ENCODE measurements at regions not wholly inside any gene's neighbourhood (a gene's known extent, or its start where the extent isn't known, plus 50 kb on each side); places are given as distances from the start of the nearest gene placed in this dataset.
A peak's percentile ranks its signal among the peaks of the same experiment; 100 is the strongest.
"Not testable (repeated sequence)": the region's sequence is repeated elsewhere in the genome, so short reads cannot be mapped to it uniquely, and the experiment has no call there.

DNA sequence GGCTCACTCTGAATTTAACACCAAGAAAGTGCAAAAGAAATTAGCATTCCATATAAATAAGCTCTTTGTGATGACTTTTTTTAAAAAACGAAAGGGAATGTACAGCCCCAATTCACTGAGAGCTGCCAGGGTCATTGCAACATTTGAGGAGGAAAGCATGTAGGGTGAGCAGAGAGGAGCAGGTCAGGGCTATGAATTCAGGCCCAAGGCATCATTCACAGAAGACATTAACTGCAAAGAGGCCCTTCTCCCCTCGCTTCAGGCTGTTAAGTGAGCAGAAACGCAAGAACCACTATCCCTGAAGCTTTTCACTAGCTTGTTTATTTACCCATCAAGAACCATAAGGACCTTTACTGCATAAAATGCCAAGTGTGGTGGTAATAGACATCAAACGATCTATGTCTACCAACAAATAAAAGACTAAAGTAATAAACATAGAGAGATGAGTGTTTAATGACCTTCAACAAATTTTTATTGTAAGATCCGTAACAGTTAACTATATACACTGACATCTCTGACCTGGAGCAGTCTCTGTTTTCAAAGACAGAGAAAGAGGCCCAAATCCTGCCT lies 333.1 kb upstream of the HNRNPA3 start:
- DNase-seq = no peak

DNA sequence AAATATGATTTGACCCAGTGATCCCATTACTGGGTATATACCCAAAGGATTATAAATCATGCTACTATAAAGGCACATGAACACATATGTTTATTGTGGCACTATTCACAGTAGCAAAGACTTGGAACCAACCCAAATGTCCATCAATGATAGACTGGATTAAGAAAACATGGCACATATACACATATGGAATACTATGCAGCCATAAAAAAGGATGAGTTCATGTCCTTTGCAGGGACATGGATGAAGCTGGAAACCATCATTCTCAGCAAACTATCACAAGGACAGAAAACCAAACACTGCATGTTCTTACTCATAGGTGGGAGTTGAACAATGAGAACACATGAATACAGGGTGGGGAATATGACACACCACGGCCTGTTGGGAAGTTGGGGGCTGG lies 330.5 kb upstream of the HNRNPA3 start:
- DNase-seq = not testable (repeated sequence)

DNA sequence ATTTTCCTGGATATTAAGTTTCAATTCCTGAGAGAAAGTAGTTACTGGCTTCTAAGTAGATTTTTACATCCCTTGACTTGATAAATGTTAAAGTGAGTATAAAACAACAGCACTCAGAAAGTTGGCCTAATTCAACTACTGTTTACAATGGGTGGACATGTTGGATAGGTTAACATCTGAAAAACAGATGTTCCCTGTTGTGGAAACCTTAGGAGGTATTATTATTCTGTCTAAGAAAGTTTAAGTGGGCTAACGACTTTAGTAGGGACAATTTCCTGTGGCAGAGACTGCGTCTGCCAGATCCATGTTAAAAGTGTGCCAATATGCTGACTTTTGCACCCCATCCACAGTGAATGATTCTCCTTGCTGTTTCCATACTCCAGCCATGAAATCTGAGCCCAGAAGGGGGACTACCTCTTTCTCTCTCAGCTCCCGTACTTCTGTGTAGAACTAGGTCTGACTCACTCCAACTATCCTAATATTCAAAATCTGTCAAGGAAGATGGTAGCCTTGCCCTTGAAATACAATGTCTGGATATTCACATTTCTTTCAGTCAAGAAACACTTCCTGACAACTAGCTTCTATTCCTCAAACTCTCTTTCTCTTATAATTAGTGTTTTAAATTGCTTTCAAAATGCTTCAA lies 327.5 kb upstream of the HNRNPA3 start:
- no peak for DNase-seq

DNA sequence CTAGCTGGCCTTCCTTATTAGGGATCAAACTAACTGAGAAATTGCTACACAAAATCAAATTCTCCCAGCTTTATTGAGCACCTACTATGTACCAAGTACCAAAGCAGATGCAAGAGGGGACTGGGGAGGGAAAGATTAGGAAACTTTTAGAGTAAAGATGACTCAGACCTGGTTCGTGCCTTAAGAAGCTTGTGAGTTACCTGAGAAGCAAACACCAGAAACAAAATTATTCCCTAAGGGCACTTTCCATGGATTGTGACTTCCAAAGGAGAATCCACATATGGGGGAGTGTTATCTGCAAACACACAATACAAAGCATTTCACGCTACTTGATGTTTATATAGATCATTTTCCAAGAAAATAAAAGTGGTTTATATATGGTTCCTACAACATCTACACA lies 326.9 kb upstream of the HNRNPA3 start:
- DNase-seq = no peak

DNA sequence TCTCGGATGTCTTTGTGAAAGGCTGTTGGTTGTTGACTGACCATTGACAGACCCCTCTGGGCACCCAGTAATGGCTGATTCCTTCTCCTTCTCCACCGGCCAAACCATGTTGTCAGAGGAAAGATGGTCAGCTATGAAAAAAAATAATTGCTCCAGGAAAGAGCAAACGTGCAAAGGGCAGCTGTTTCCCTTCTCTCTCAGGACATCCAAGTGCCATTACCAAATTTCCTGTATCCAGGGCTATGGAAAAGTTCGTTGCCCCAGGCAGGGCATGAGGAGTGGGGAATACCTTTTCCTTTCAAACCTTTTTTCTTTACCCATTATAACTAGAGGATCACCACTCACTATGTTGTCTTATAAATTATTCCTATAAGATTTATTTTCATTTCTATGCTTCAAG lies 321.5 kb upstream of the HNRNPA3 start:
- no peak for DNase-seq

DNA sequence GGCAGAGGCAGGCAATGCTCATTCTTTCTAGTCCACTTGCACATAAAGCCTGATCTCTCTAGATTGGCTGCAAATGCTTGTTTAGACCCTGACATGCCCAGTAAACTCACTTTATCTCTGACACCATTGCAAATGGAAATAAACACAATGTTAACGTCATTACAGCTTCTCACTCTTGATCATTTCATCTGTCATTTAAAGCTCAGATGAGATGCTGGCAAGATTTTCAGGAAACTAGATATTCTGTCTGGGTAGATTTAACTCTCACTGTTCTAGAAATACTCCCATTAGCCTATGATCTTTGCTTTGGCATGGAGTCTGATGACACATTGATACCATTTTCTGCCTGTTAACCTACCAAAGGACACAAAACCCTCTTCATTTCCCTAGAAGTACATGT lies 320.7 kb upstream of the HNRNPA3 start:
- no peak for DNase-seq

DNA sequence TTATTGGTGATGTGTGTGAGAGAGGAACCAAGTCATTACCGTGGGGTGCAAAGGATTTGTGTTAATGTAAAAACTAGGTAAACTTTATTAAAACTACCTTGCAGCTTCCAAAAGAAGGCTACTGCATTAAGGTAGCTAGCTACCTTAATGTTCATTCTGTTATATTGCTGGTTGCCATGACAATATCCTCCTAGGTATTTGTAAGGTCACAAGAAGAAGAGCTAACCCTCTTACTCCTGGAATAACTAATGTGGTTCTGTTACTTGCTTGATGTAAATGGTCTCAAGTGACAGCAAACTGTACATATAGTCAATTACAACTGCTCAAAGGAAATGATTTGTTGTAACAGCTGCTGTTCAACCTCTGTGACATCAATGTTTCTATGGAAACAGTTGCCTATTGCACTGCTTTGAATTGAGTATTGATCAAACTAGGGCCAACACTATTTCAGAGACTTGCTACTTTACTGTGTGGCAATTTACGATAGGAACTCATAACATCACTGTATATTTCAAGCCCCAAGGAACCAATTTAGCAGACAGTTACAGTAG lies 319.8 kb upstream of the HNRNPA3 start:
- no peak for DNase-seq

DNA sequence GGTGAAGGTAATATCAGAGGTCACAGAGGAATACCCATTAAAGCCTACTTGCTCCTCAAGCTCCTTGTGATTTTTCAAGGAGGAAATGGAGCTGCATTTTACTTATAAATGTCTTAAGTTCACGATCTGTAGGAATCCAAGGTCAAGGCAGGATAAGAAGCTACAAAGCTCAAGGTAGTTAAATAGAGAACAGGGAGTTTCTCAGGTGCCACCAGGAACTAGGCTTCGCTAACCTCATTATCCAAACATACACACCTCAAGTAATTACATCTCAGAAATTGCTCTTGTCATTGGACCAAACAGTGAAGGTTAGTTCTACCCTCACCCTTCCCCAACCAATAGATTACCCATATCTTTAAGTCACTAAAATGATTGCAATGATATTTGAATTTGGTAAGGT lies 317.4 kb upstream of the HNRNPA3 start:
- no peak for DNase-seq

DNA sequence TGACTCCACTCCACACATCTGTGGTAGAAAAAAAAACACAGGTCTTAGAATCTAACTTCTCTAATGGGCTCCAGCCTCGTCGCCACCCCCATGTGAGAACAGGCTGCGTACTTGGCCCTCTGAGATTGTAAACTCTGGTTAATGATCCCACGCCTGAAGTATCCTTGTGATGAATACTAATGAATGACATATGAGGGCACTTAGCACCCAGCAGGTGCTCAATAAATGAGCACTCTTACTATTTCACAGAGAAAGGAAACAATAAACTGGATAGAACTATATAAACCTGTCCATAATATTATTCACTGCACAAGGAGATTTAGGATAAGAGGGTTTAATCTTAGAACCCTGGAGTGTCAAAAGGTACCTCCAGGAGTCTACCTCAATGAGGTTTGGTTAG lies 310.1 kb upstream of the HNRNPA3 start:
- no peak for DNase-seq

DNA sequence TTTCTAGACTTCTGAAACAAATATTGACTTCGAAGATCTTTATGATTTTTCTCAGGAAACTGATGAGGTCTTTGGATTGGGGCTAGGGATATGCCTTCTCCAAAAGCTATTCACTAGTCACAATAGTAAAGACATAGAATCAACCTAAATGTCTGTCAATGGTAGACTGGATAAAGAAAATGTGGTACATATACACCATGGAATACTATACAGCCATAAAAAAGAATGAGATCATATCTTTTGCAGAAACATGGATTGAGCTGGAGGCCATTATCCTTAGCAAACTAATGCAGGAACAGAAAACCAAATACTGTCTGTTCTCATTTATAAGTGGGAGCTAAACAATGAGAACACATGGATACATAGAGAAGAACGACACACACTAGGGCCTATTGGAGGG lies 308.5 kb upstream of the HNRNPA3 start:
- DNase-seq = not testable (repeated sequence)

DNA sequence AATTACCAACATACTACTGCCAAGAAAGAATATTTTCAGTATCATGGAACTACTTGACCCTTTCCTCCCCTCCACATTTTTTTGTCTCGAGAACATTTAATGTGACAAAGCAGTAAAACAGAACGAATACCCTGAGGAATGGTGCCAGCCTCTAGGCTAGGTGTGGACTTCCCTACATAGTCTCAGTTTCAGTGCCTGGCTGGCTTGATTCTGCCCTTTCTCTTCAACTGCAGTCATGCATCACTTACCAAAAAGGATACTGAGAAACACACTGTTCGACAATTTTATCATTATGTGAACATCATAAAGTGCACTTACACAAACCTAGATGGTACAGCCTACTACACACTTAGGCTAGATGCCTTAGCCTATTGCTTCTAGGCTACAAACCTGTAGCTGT lies 305.3 kb upstream of the HNRNPA3 start:
- no peak for DNase-seq

DNA sequence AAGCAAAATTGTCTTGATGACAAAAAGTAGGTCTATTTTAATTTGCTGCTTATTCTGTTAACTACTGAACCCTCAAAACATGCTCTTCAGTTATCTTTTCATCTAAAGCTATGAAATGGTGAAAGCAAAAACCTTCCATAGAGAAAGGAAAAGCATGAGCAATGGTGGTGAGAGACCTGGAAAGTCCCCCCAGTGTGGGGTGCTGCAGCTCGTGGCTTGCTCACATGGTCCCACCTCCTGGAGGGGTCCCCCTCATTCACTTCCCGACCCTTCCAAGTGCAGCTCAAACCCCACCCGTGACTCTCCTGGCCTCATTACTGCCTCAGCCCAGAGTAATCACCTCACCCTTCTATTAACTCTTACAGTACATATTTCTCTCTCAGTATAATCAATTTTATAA lies 301.8 kb upstream of the HNRNPA3 start:
- DNase-seq = no peak

DNA sequence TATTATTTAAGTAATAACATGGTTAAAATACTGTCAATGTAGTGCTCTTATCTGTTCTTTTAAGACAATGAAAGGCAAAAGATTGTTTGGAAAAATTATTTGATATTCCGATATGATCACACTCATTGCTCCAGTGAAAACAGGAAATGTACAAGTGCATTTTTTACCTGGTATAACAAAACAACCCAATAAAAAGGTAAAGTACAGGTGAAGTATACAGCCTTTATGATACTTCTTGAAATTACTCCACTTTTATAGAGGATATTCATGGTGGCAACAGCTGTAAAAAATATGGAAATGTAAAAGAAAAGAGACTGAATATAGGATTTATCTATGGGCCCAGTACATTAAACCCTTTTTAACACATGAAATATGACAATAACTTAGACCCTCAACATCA lies 298.6 kb upstream of the HNRNPA3 start:
- no peak for DNase-seq

DNA sequence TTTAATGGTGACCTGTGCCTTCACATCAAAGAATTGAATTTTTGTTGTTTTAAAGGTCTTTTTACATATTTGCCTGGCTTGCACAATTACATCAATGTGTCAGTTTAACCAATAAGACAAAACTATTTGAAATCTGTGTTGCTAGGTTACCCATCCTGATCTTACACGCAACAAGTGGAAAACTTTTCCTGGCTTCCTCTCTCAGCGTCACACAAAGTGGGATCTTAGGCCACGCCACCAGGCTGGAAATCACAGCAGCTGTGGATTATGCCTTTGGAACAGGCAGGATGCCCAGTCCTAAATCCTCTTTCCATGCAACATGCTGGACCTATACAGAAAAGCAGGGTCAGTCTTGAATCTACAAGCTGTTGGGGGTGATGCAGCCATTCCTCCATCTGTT lies 298.2 kb upstream of the HNRNPA3 start:
- no peak for DNase-seq

DNA sequence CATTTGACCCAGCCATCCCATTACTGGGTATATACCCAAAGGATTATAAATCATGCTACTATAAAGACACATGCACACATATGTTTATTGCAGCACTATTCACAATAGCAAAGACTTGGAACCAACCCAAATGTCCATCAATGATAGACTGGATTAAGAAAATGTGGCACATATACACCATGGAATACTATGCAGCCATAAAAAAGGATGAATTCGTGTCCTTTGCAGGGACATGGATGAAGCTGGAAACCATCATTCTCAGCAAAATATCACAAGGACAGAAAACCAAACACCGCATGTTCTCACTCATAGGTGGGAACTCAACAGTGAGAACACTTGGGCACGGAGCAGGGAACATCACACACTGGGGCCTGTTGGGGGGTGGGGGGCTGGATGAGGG lies 290.0 kb upstream of the HNRNPA3 start:
- DNase-seq = not testable (repeated sequence)

DNA sequence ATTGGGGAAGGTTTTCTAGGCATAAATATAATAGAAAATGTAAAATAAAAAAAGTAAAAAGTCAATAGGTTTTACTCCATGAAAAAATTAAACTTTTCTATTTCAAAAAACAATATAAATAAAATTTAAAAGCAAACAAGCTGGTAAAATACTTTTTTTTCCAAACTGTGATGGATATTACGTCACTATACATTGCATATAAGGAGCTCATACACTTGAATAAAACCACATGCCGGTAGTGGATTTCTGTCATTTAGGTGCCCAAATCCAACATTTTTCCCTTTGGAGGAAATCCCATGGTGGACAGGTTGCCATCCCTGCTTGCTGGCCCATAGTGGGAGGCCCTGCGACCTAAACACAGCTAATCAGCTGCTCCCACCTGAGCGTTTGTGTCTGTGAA lies 289.4 kb upstream of the HNRNPA3 start:
- no peak for DNase-seq

DNA sequence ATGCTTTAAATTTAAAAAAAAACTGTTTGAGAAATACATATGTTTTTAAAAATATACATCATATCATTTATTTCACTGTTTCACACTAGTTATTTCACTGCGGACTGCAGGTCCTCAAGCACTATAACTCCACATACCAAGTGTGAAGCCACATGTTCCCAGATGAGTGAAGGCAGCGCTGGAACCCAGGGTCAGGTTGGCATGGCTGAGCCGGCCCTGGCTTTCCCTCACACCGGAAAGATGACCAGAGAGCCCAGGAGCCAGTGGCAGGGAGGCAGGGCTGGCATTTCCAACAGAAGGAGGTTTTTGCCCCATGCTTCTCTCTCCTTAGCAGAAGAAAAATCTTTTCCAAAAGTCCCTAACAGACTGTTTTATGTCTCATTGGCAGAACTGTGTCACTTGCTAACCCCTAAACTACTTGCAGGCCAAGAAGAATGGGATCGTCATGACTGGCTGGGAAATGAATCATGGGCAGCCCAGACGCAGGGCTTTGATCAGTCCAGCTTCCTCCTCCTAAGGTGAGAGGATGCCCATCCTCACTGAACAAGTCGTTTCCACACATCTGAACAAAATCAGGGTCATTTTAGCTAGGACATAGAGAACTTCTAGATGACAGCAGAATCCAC lies 287.6 kb upstream of the HNRNPA3 start:
- DNase-seq = no peak

DNA sequence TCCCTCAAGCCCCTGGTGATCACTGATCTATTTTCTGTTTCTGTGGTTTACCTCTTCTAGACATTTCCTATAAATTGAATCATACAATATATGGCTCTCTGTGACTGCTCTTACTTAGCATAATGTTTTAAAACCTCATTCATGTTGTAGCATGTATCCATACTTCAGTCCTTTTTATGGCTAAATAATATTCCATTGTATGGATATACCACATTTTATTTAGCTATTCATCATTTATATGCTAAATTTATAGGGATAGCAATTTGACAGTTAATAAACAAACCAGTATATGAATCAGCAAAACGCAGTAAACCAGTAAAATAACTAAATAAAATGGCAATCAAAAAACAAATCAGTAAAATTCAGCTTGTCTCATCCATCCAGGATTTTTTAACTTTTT lies 286.1 kb upstream of the HNRNPA3 start:
- DNase-seq = no peak

DNA sequence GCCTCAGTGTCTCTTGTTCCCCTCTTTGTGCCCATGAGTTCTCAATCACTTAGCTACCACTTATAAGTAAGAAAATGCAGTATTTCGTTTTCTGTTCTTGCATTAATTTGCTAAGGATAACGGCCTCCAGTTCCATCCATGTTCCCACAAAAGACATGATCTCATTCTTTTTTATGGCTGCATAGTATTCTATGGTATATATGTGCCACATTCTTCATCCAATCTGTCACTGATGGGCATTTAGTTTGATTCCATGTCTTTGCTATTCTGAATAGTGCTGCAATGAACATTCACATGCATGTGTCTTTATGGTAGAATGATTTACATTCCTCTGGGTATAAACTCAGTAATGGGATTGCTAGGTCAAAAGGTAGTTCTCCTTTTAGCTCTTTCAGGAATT lies 283.2 kb upstream of the HNRNPA3 start:
- not testable (repeated sequence) for DNase-seq

DNA sequence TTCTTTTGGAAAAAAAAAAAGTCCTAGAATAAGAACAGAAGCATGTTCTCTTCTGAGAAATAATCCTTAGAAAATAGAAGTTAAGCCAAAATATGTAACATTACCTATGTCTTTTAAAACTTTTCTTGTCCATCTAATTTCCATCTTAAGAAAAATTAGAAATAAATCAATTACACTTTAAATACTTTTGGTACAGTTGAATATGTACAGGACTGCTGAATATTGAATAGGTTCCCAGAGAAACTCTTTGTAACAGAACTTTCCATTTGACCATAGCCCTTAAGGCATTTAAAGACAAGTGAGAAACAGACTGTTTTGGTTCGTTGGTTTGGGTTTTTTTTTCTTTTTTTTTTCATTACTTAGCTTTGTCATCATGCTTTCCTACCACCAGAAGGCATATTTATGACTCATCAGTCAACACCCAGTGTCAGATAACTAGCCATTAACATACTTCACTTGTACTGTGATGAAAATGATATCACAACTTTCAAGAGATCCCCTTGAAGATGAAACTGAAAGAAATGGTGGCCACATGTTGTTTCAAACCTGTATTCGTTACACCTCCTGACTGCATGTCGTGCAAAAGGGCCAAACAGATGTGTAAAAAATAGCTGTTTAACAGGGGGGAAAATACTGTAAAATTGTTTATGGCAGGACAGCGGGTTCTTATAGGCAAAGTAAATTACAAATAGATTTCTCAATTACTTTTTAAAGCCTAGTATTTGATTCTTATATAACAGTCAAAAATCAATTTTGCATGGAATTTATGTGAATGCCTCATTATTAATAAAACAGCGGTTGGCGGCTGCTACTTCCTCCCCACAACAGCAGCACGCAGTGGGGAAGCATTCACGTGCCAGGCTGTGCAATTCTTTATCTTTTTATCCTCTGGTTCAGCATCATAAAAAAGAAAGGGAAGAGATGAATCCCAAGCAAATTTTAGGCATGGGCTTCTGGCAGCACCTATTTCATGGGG lies 280.7 kb upstream of the HNRNPA3 start:
- DNase-seq = peak; percentile 19

DNA sequence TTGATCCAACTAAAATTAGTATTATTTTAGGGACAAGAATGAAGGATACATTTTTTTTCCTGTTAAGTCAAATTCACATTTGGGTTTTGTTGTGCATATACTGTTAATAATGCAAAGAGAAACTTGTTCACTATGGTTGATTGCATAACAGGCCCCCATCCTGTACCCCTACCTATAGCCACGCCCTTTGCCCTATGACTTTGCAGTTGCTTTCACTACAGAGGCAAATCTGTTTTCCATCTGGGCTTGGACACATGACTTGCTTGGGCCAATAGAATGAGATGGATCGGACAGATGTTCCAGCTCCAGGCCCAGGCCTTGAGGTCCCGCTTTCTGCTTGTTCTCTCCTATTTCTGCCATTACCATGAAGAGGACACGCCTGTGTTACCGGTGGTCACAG lies 278.5 kb upstream of the HNRNPA3 start:
- DNase-seq = peak; percentile 2

DNA sequence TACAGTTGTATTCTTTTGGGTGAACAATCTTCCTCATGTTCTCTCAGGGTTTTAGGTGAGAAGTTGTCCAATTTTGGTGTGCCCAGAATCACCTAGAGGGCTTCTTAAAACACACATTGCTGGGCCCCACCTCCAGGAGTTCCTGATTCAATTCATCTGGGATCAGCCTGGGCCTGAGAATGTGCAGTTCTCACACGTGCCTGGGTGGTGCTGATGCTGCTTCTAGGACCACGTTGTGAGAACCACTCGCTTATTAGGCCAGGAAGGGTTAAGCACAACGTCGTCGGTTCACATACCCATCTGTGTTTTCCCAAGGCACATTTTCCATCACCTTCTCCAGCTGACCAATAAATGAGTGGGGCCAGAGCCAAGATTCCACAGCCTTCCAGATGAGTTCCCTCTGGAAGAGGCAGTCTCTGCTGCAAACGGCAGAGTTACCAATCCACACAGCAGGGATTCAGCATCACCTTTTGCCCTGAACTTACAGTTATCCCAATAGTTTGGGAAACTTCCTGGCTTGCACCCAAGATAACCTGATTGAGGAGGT lies 277.7 kb upstream of the HNRNPA3 start:
- no peak for DNase-seq

DNA sequence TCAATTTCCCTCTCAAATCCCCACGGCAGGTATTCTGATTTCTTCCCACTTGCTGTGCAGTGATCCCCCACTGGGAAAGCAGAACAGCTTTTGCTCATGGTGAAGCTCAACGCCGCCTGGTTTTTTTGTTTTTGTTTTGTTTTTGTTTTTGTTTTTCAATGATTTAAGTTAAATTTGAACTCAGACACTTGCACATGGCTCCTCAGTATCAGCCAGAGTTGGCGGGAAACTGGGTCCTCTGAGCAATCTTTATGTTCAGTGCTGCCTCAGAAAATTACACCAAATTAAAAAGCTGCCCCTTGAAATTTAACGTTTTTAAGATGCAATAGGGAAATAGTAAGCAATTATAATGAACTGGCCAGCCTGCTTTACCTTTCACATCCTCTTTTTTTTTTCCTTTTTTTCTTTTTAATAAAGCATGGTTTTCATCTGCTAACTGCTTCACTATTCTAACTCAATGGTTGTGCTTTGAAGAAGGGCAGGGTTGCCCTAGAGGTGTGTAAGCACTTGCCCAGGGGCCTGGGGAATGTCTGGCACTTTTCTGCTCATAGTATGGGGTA lies 277.0 kb upstream of the HNRNPA3 start:
- DNase-seq = no peak

Measured in hematopoietic multipotent progenitor cell treated with erythropoietin and hydrocortisone succinate and interleukin-3 and kit ligand, for 6 days (in vitro differentiated cells).